H9 (cell line): ENCODE measurements at regions not wholly inside any gene's neighbourhood (a gene's known extent, or its start where the extent isn't known, plus 50 kb on each side); places are given as distances from the start of the nearest gene placed in this dataset.

Experiments
- DNase-seq: peaks from one replicate; pipeline ENCODE4 v3.0.0-alpha.2; 2017
- H2AFZ ChIP-seq: one replicate; pipeline ENCODE4 v1.6.1; 2013; ENCODE audit warnings: mild to moderate bottlenecking, low read length, control low read depth, moderate library complexity
- H2AK5ac ChIP-seq: 2 replicates; pipeline ENCODE4 v1.6.1; 2013; ENCODE audit warnings: low read length, control low read depth, mixed read lengths; ENCODE audit not compliant: insufficient read length
- H2BK120ac ChIP-seq: one replicate; pipeline ENCODE4 v1.6.1; 2013; ENCODE audit warnings: low read depth, mild to moderate bottlenecking, low read length, control low read depth, inconsistent platforms; ENCODE audit not compliant: poor library complexity, severe bottlenecking
- H2BK12ac ChIP-seq: 2 replicates; pipeline ENCODE4 v1.6.1; 2013; ENCODE audit warnings: low read length, control low read depth, mixed read lengths, low read depth; ENCODE audit not compliant: insufficient read length
- H2BK15ac ChIP-seq: 2 replicates; pipeline ENCODE4 v1.6.1; 2013; ENCODE audit warnings: low read depth, low read length, control low read depth
- H2BK20ac ChIP-seq: one replicate; pipeline ENCODE4 v1.6.1; 2013; ENCODE audit warnings: low read depth, mild to moderate bottlenecking, low read length, control low read depth, inconsistent platforms; ENCODE audit not compliant: poor library complexity, severe bottlenecking
- H2BK5ac ChIP-seq: 2 replicates; pipeline ENCODE4 v1.6.1; 2013; ENCODE audit warnings: low read length, control low read depth, mixed read lengths; ENCODE audit not compliant: insufficient read length
- H3K14ac ChIP-seq: 2 replicates; pipeline ENCODE4 v1.6.1; 2013; ENCODE audit warnings: low read length, control low read depth; ENCODE audit not compliant: insufficient read depth
- H3K18ac ChIP-seq: 2 replicates; pipeline ENCODE4 v1.6.1; 2013; ENCODE audit warnings: low read depth, mild to moderate bottlenecking, mixed read lengths, low read length, control low read depth; ENCODE audit not compliant: insufficient read length
- H3K23ac ChIP-seq: 2 replicates; pipeline ENCODE4 v1.6.1; 2013; ENCODE audit warnings: low read length, control low read depth, mixed read lengths, low read depth; ENCODE audit not compliant: insufficient read length
- H3K23me2 ChIP-seq: 2 replicates; pipeline ENCODE4 v1.6.1; 2013; ENCODE audit warnings: low read depth, mild to moderate bottlenecking, mixed read lengths, low read length, control low read depth; ENCODE audit not compliant: insufficient read length, poor library complexity, severe bottlenecking
- H3K27ac ChIP-seq: 2 replicates; pipeline ENCODE4 v1.5.1; 2013; ENCODE audit warnings: low read length, control low read depth, mixed read lengths, low read depth; ENCODE audit not compliant: insufficient read length
- H3K27me3 ChIP-seq: 2 replicates; pipeline ENCODE4 v1.6.1; 2013; ENCODE audit warnings: low read length, control low read depth, inconsistent platforms; ENCODE audit not compliant: insufficient read depth
- H3K4ac ChIP-seq: 2 replicates; pipeline ENCODE4 v1.6.1; 2013; ENCODE audit warnings: low read depth, mild to moderate bottlenecking, control low read depth, inconsistent platforms, low read length, moderate library complexity
- H3K4me1 ChIP-seq: 2 replicates; pipeline ENCODE4 v1.6.1; 2013; ENCODE audit warnings: low read length, control low read depth, inconsistent platforms; ENCODE audit not compliant: insufficient read depth
- H3K4me2 ChIP-seq: 2 replicates; pipeline ENCODE4 v1.6.1; 2013; ENCODE audit warnings: low read length, control low read depth, mixed read lengths; ENCODE audit not compliant: insufficient read length, insufficient read depth
- H3K56ac ChIP-seq: 2 replicates; pipeline ENCODE4 v1.6.1; 2013; ENCODE audit warnings: low read depth, mild to moderate bottlenecking, mixed read lengths, low read length, control low read depth; ENCODE audit not compliant: insufficient read length
- H3K79me1 ChIP-seq: 2 replicates; pipeline ENCODE4 v1.6.1; 2013; ENCODE audit warnings: low read depth, mild to moderate bottlenecking, moderate library complexity, low read length, control low read depth, inconsistent platforms; ENCODE audit not compliant: insufficient read depth, poor library complexity, severe bottlenecking
- H3K79me2 ChIP-seq: 2 replicates; pipeline ENCODE4 v1.6.1; 2013; ENCODE audit warnings: low read length, control low read depth, inconsistent platforms; ENCODE audit not compliant: insufficient read depth
- H3K9ac ChIP-seq: 2 replicates; pipeline ENCODE4 v1.6.1; 2013; ENCODE audit warnings: low read length, control low read depth, mixed read lengths; ENCODE audit not compliant: insufficient read length; ENCODE audit errors: extremely low read depth
- H3K9me3 ChIP-seq: one replicate; pipeline ENCODE4 v1.6.1; 2013; ENCODE audit warnings: low read depth, low read length, inconsistent platforms; ENCODE audit not compliant: control insufficient read depth
- H3T11ph ChIP-seq: one replicate; pipeline ENCODE4 v1.6.1; 2013; ENCODE audit warnings: mild to moderate bottlenecking, low read length, control low read depth, inconsistent platforms
- H4K20me1 ChIP-seq: one replicate; pipeline ENCODE4 v1.6.1; 2013; ENCODE audit not compliant: control insufficient read depth, insufficient read length, insufficient read depth
- H4K5ac ChIP-seq: 2 replicates; pipeline ENCODE4 v1.6.1; 2013; ENCODE audit warnings: low read depth, mild to moderate bottlenecking, mixed read lengths, low read length, control low read depth; ENCODE audit not compliant: insufficient read length
- H4K8ac ChIP-seq: replicated peaks from 2 replicates; pipeline ENCODE4 v1.6.1; 2013; ENCODE audit warnings: low read length, control low read depth, mixed read lengths, low read depth; ENCODE audit not compliant: insufficient read length
- H4K91ac ChIP-seq: 2 replicates; pipeline ENCODE4 v1.6.1; 2013; ENCODE audit warnings: low read depth, mild to moderate bottlenecking, moderate library complexity, mixed read lengths, low read length, control low read depth; ENCODE audit not compliant: insufficient read length
- H3K27ac Mint-ChIP-seq, 3 experiments: 2 replicates in 2 of 3; 3 replicates in 1 of 3; pipeline ENCODE4 v1.8.0; 2020 to 2021; ENCODE audit warnings: mixed read lengths in 3 of 3, mild to moderate bottlenecking in 1 of 3, moderate library complexity in 1 of 3
- H3K27me3 Mint-ChIP-seq: 2 replicates; pipeline ENCODE4 v1.8.0; 2021; ENCODE audit warnings: low read depth, mild to moderate bottlenecking, moderate library complexity, mixed read lengths
- H3K36me3 Mint-ChIP-seq, 3 experiments: 2 replicates in 2 of 3; 3 replicates in 1 of 3; pipeline ENCODE4 v1.8.0; 2020 to 2021; ENCODE audit warnings: low read depth in 3 of 3, mixed read lengths in 3 of 3; ENCODE audit not compliant: insufficient read depth in 1 of 3
- H3K4me1 Mint-ChIP-seq, 2 experiments: 2 replicates each; pipeline ENCODE4 v1.8.0; 2020; ENCODE audit warnings: mixed read lengths in 2 of 2
- H3K4me3 Mint-ChIP-seq, 2 experiments: 2 replicates in 1 of 2; 3 replicates in 1 of 2; pipeline ENCODE4 v1.8.0; 2020 to 2021; ENCODE audit warnings: mild to moderate bottlenecking in 2 of 2, mixed read lengths in 2 of 2, moderate library complexity in 1 of 2
- H3K9me3 Mint-ChIP-seq, 2 experiments: 2 replicates in 1 of 2; 3 replicates in 1 of 2; pipeline ENCODE4 v1.8.0; 2020; ENCODE audit warnings: mild to moderate bottlenecking in 2 of 2, mixed read lengths in 2 of 2, moderate library complexity in 1 of 2
- CTCF ChIP-seq: fragments of 200-600 bp; sonication (generic); conservative IDR thresholded peaks from 3 replicates; pipeline ENCODE4 v1.8.0; 2021; ENCODE audit warnings: antibody characterized with exemption, mild to moderate bottlenecking
- WGBS: extraction: QIAGEN DNeasy Blood & Tissue Kit; methylation state at CpG from one replicate; pipeline ENCODE4 v1.1.7; 2013; ENCODE audit warnings: missing lambda C conversion rate, low lambda C conversion rate, mixed read lengths; ENCODE audit not compliant: insufficient read length; ENCODE audit errors: extremely low coverage; 5-methylcytosine and 5-hydroxymethylcytosine counted together

GRCh38 chr13:29959603-29960002, 109.2 kb upstream of the UBL3 start:
- no CpG with 5 or more reads among the region's 8 CpGs for whole genome bisulfite sequencing
- no peak overlapping the region for H3K27ac Mint-ChIP-seq

More at GRCh38 chr13:29959603-29960002, 109.2 kb upstream of the UBL3 start:
- Histone ChIP-seq H3T11ph (no peak overlapping the region), H3K23me2 (no peaks in the 10 kb centered on the region), H2AK5ac (no peak overlapping the region), H2BK120ac (no peak overlapping the region), H3K4me2 (no peak overlapping the region), H2BK5ac (no peak overlapping the region), H4K5ac (no peak overlapping the region), H3K9ac (no peak overlapping the region), H3K27me3 (no peaks in the 10 kb centered on the region), H3K56ac (no peak overlapping the region), H3K18ac (no peak overlapping the region), H3K27ac (no peak overlapping the region), H4K20me1 (no peaks in the 10 kb centered on the region), H3K79me1 (no peaks in the 10 kb centered on the region), H4K91ac (no peak overlapping the region), H3K9me3 (no peaks in the 10 kb centered on the region), H2BK12ac (no peak overlapping the region), H3K23ac (no peak overlapping the region), H2BK15ac (no peak overlapping the region), H2AFZ (no peak overlapping the region), H3K4ac (no peak overlapping the region), H3K14ac (no peak overlapping the region), H3K4me1 (peaks cover 29% of the 10 kb centered on the region), H3K79me2 (no peaks in the 10 kb centered on the region), H4K8ac (no peak overlapping the region), H2BK20ac (no peak overlapping the region)
- TF ChIP-seq CTCF = no peak
- Mint-ChIP-seq H3K4me1 (peaks cover 65 to 73% of the 10 kb centered on the region in 2 experiments), H3K36me3 (peaks cover 0 to 3% (median 0%) of the 10 kb centered on the region in 3 experiments; a peak in 1 of 7 replicates), H3K27me3 (peaks cover 6% of the 10 kb centered on the region), H3K4me3 (no peak overlapping the region), H3K9me3 (peaks cover 0 to 5% of the 10 kb centered on the region in 2 experiments; a peak in 1 of 5 replicates)
- no peak for DNase-seq
